IMR-90 (cell line): ENCODE measurements at regions not wholly inside any gene's neighbourhood (a gene's known extent, or its start where the extent isn't known, plus 50 kb on each side); places are given as distances from the start of the nearest gene placed in this dataset.

Source experiments
- ATAC-seq: fragments of 200-7000 bp; cut with Tn5 transposase; 2 replicates; pipeline ENCODE4 v1.9.1; 2020; ENCODE audit warnings: low read depth, mild to moderate bottlenecking, moderate library complexity
- BruUV-seq: library from RNA; stranded (reverse); fragments of 400-500 nt; replicated peaks from 2 replicates; lab custom pipeline; 2021; lab: Mats Ljungman, UMichigan
- CTCF ChIA-PET: fragments of 300-600 bp; formaldehyde crosslinking; extraction: SDS; loops from one replicate; lab custom pipeline; 2021; ENCODE audit warnings: antibody characterized with exemption; lab: Yijun Ruan, JAX
- POLR2A ChIA-PET: fragments of 300-600 bp; sonication (Branson Sonifier 250); formaldehyde crosslinking; loops from one replicate; lab custom pipeline; 2022; ENCODE audit warnings: antibody characterized with exemption; ENCODE audit not compliant: unreplicated experiment; lab: Charles Lee
- DNase-seq: peaks from one replicate; pipeline ENCODE4 v3.0.0; 2013
- H2AFZ ChIP-seq: replicated peaks from 2 replicates; pipeline ENCODE3; 2013; ENCODE audit warnings: low read length, mild to moderate bottlenecking; ENCODE audit not compliant: poor library complexity
- H2AK5ac ChIP-seq: 2 replicates; pipeline ENCODE4 v1.6.1; 2013; ENCODE audit warnings: low read depth, low read length, inconsistent platforms
- H2AK9ac ChIP-seq: replicated peaks from 2 replicates; pipeline ENCODE3; 2013; ENCODE audit warnings: mild to moderate bottlenecking, low read depth, low read length, moderate library complexity; ENCODE audit not compliant: poor library complexity
- H2BK120ac ChIP-seq: 2 replicates; pipeline ENCODE4 v1.6.1; 2013; ENCODE audit warnings: low read depth, low read length, inconsistent platforms
- H2BK15ac ChIP-seq: 3 replicates; pipeline ENCODE4 v1.6.1; 2013; ENCODE audit warnings: low read depth, low read length, inconsistent platforms
- H2BK20ac ChIP-seq: 2 replicates; pipeline ENCODE4 v1.6.1; 2013; ENCODE audit warnings: low read depth, mild to moderate bottlenecking, inconsistent platforms, low read length, moderate library complexity
- H2BK5ac ChIP-seq: 2 replicates; pipeline ENCODE4 v1.6.1; 2013; ENCODE audit warnings: mild to moderate bottlenecking, low read depth, low read length, inconsistent platforms; ENCODE audit not compliant: poor library complexity, severe bottlenecking
- H3K14ac ChIP-seq: replicated peaks from 2 replicates; pipeline ENCODE4 v1.6.1; 2013; ENCODE audit warnings: low read depth, low read length, inconsistent platforms
- H3K18ac ChIP-seq: 2 replicates; pipeline ENCODE4 v1.6.1; 2013; ENCODE audit warnings: low read depth, low read length, control low read depth
- H3K23ac ChIP-seq: 2 replicates; pipeline ENCODE4 v1.6.1; 2013; ENCODE audit warnings: low read depth, low read length, inconsistent platforms
- H3K27ac ChIP-seq: 2 replicates; pipeline ENCODE4 v1.5.1; 2013; ENCODE audit warnings: mild to moderate bottlenecking, control low read depth, low read length; ENCODE audit not compliant: insufficient read depth
- H3K27me3 ChIP-seq: 2 replicates; pipeline ENCODE4 v1.6.1; 2013; ENCODE audit warnings: low read length; ENCODE audit not compliant: control insufficient read depth, insufficient read depth
- H3K36me3 ChIP-seq: 2 replicates; pipeline ENCODE4 v1.6.1; 2013; ENCODE audit warnings: low read length, mixed read lengths; ENCODE audit not compliant: control insufficient read depth, insufficient read depth
- H3K4ac ChIP-seq: 2 replicates; pipeline ENCODE4 v1.6.1; 2013; ENCODE audit warnings: low read depth, low read length, inconsistent platforms
- H3K4me1 ChIP-seq: 2 replicates; pipeline ENCODE4 v1.6.1; 2013; ENCODE audit warnings: low read length, mixed read lengths; ENCODE audit not compliant: control insufficient read depth, insufficient read depth
- H3K4me2 ChIP-seq: 2 replicates; pipeline ENCODE4 v1.6.1; 2013; ENCODE audit warnings: low read depth, mild to moderate bottlenecking, control low read depth, low read length, moderate library complexity
- H3K4me3 ChIP-seq: 2 replicates; pipeline ENCODE4 v1.5.1; 2013; ENCODE audit warnings: low read depth, mild to moderate bottlenecking, control low read depth, low read length, moderate library complexity; ENCODE audit not compliant: insufficient read depth
- H3K56ac ChIP-seq: 2 replicates; pipeline ENCODE4 v1.6.1; 2013; ENCODE audit warnings: low read length, inconsistent platforms; ENCODE audit not compliant: insufficient read depth; ENCODE audit errors: extremely low read depth
- H3K79me1 ChIP-seq, 2 experiments: 2 replicates each; pipeline ENCODE4 v1.6.1; 2013; ENCODE audit warnings: low read length in 2 of 2, inconsistent platforms in 1 of 2, low read depth in 1 of 2
- H3K9ac ChIP-seq: 2 replicates; pipeline ENCODE4 v1.6.1; 2013; ENCODE audit warnings: low read depth, low read length, control low read depth
- H3K9me1 ChIP-seq: 2 replicates; pipeline ENCODE4 v1.6.1; 2013; ENCODE audit warnings: low read length, inconsistent platforms; ENCODE audit not compliant: insufficient read depth
- H3K9me3 ChIP-seq: 2 replicates; pipeline ENCODE4 v1.6.1; 2013; ENCODE audit warnings: low read length; ENCODE audit not compliant: control insufficient read depth, insufficient read depth
- H4K20me1 ChIP-seq: 2 replicates; pipeline ENCODE4 v1.6.1; 2013; ENCODE audit warnings: low read length, inconsistent platforms; ENCODE audit not compliant: insufficient read depth
- H4K5ac ChIP-seq: 2 replicates; pipeline ENCODE4 v1.6.1; 2013; ENCODE audit warnings: mild to moderate bottlenecking, low read depth, low read length, control low read depth
- H4K8ac ChIP-seq, 2 experiments: 2 replicates each; pipeline ENCODE4 v1.6.1; 2013; ENCODE audit warnings: low read depth in 2 of 2, low read length in 2 of 2, control low read depth in 1 of 2, inconsistent platforms in 1 of 2
- H4K91ac ChIP-seq: 2 replicates; pipeline ENCODE4 v1.6.1; 2013; ENCODE audit warnings: low read depth, low read length, inconsistent platforms; ENCODE audit not compliant: insufficient read depth
- BHLHE40 ChIP-seq: fragments of 150-350 bp; IDR thresholded peaks from 2 replicates; pipeline ENCODE4 v1.6.1; 2016; ENCODE audit warnings: mild to moderate bottlenecking, low read depth, low read length
- CTCF ChIP-seq: conservative IDR thresholded peaks from 2 replicates; pipeline ENCODE4 v1.5.1; 2012; ENCODE audit warnings: mild to moderate bottlenecking, low read depth, low read length, improper control_type of control experiment
- RCOR1 ChIP-seq: IDR thresholded peaks from 2 replicates; pipeline ENCODE4 v1.6.1; 2012; ENCODE audit warnings: mild to moderate bottlenecking, low read length, improper control_type of control experiment; ENCODE audit not compliant: insufficient replicate concordance
- WGBS, 2 experiments: methylation state at CpG; one replicate each; pipeline versions ENCODE4 v1.1.5 to v1.1.7; 2013; ENCODE audit warnings: missing lambda C conversion rate in 2 of 2; ENCODE audit not compliant: insufficient read length in 1 of 2; ENCODE audit errors: extremely low coverage in 2 of 2; 5-methylcytosine and 5-hydroxymethylcytosine counted together
- dilution Hi-C: fragments of 300-500 bp; cut with HindIII; formaldehyde crosslinking; loops from one replicate; pipeline ENCODE4 v1.14.3; 2018; ENCODE audit warnings: low sequenced_read_pairs; ENCODE audit not compliant: unreplicated experiment
- in situ Hi-C: fragments of 300-500 bp; cut with MboI; formaldehyde crosslinking; loops from 3 replicates; pipeline ENCODE4 v1.14.3; 2019; ENCODE audit warnings: low sequenced_read_pairs, inconsistent platforms, mixed read lengths
- intact Hi-C: fragments of 100-400 bp; cut with micrococcal nuclease; formaldehyde crosslinking; loops from 2 replicates; pipeline ENCODE4 v1.10.0; 2022

DNA sequence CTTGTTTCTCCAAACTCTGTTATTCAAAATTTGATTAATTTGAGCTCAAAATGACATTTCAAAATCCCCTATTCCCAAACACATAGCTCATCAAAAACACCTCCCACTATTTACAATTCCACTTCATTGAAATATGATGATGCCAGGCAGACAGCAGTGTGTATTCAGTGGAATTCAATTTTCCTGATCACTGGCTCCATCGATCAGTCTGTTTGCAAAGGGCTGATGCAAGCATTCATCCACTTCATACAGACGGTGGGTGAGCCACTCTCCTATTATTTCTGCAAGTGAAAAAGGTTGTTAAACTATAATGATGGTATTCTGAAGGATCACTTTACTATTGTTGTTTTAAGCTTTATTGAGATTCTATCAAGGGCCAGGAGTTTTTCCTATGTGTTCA, 90.7 kb downstream of the RTP4 start:
- TF ChIP-seq BHLHE40, result no peak
- TF ChIP-seq RCOR1, result no peak
- TF ChIP-seq CTCF, result no peak
- Histone ChIP-seq H3K27me3 (peaks cover 2% of the 10 kb centered on the region), H4K5ac (no peak overlapping the region), H4K20me1 (no peaks in the 10 kb centered on the region), H3K9me1 (no peaks in the 10 kb centered on the region), H3K36me3 (no peaks in the 10 kb centered on the region), H2AK9ac (no peak overlapping the region), H3K18ac (no peak overlapping the region), H2BK15ac (no peak overlapping the region), H3K4me3 (no peak overlapping the region), H2BK120ac (no peak overlapping the region), H3K14ac (no peak overlapping the region), H2AFZ (no peak overlapping the region), H2BK20ac (no peak overlapping the region), H4K91ac (no peak overlapping the region), H2BK5ac (no peak overlapping the region), H2AK5ac (no peak overlapping the region), H3K4ac (no peak overlapping the region), H3K9ac (no peak overlapping the region), H3K4me2 (no peak overlapping the region), H3K23ac (no peak overlapping the region), H4K8ac (no peak overlapping the region), H3K56ac (no peak overlapping the region), H3K27ac (no peak overlapping the region), H3K9me3 (no peaks in the 10 kb centered on the region), H3K4me1 (no peaks in the 10 kb centered on the region), H3K79me1 (no peaks in the 10 kb centered on the region)
- DNase-seq (no peak), ATAC-seq (no peak)
- BruUV-seq, result no TSS peak
- dilution Hi-C loops, result no loop called here
- ChIA-PET CTCF (interaction anchor here (1.0 kb wide), 1 partner anchor 11 kb away, joined by 3 read pairs; no protein-coding TSS in a partner anchor), POLR2A (no interaction called here)
- intact Hi-C loops, result no loop called here
- in situ Hi-C loops, result no loop called here
- no CpG with 5 or more reads among the region's 2 CpGs for WGBS, 2 experiments
